ENCODE measurements at regions not wholly inside any gene's neighbourhood (a gene's known extent, or its start where the extent isn't known, plus 50 kb on each side); places are given as distances from the start of the nearest gene placed in this dataset.

GRCh38 chr4:19838858-19839257 is 412.8 kb upstream of the SLIT2 start:
- DNase-seq (ENCODE audit: low read depth, low spot score) (no peak), FAIRE-seq (no peak), ATAC-seq (no peak)
- in situ Hi-C loops (cut with MboI) (no loop called here), intact Hi-C loops (cut with micrococcal nuclease; ENCODE audit: unreplicated experiment) (no loop called here)
- TF ChIP-seq TCF7 (IDR thresholded peaks at IDR 0.05; ENCODE audit: borderline replicate concordance) (no peak), EGR1 (IDR thresholded peaks at IDR 0.05; ENCODE audit: borderline replicate concordance in 1 of 2, low read depth in 2 of 2, low read length in 2 of 2) (no peak), YY1 (IDR thresholded peaks at IDR 0.05; ENCODE audit: low read depth, low read length) (no peak), CHD2 (IDR thresholded peaks at IDR 0.05; ENCODE audit: borderline replicate concordance, low read depth, low read length) (no peak), ZNF207 (IDR thresholded peaks at IDR 0.05; ENCODE audit: borderline replicate concordance) (no peak)
- RAD21 ChIA-PET (ENCODE audit: unreplicated experiment) = no interaction called here
- BruUV-seq (replicated peaks) = no TSS peak
- POLR2A ChIA-PET = no interaction called here
- Histone ChIP-seq H3K27ac (ENCODE audit: control insufficient read depth, insufficient read depth) (no peak overlapping the region), H4K20me1 (ENCODE audit: control insufficient read depth, insufficient read depth) (no peaks in the 10 kb centered on the region), H3K4me2 (ENCODE audit: control insufficient read depth, insufficient read depth) (no peak overlapping the region), H3K9me3 (replicated peaks; ENCODE audit: control insufficient read depth, insufficient read depth, low read length) (no peaks in the 10 kb centered on the region), H3K27me3 (replicated peaks in 1 of 2; ENCODE audit: control insufficient read depth in 2 of 2, insufficient read depth in 2 of 2, low read length in 1 of 2) (no peaks in the 10 kb centered on the region), H3K4me3 (no peak overlapping the region), H3K79me2 (ENCODE audit: control insufficient read depth, insufficient read depth, low read length) (no peaks in the 10 kb centered on the region), H3K36me3 (ENCODE audit: control insufficient read depth in 2 of 2, insufficient read depth in 2 of 2, low read length in 1 of 2) (no peaks in the 10 kb centered on the region), H3K4me1 (ENCODE audit: control insufficient read depth, insufficient read depth, low read length) (no peaks in the 10 kb centered on the region), H2AFZ (ENCODE audit: control insufficient read depth, low read depth, low read length) (no peak overlapping the region), H3K9ac (ENCODE audit: control insufficient read depth, insufficient read depth, low read length) (no peak overlapping the region)
- SMC1A ChIA-PET (ENCODE audit: uncharacterized antibody, unreplicated experiment) = no interaction called here
- CTCF ChIA-PET = no interaction called here
- 81% methylated on average over 1 of the region's 1 CpG for WGBS (ENCODE audit: insufficient coverage, insufficient replicate concordance, low lambda C conversion rate, missing lambda C conversion rate)

DNA sequence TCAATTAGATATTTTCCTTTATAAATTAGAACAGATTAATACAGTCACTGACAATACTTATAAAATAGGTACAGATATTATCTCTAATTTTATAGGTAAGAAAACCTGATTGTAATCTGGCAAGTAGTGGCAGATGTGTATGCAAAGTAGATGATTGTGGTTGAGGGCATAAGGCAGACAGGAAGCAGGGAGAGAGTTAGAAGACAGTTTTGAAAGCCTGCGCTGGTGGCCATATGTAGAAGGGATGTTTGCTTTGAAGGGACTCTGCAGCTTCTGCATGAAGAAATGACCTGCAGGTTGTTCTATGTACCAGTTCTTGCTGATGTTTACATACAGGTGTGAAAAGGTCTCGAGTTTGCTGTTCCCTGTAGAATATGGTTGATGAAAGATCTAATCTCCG is 416.3 kb upstream of the SLIT2 start:
- no peak for DNase-seq (ENCODE audit: low read depth, low spot score)
- 32% methylated on average over 3 of the region's 3 CpGs for WGBS (ENCODE audit: insufficient coverage, insufficient replicate concordance, low lambda C conversion rate, missing lambda C conversion rate)
- CTCF ChIA-PET = no interaction called here
- POLR2A ChIA-PET = no interaction called here
- SMC1A ChIA-PET (ENCODE audit: uncharacterized antibody, unreplicated experiment) = no interaction called here
- H3K27ac ChIP-seq (ENCODE audit: control insufficient read depth, insufficient read depth) = no peak overlapping the region
- H3K4me1 ChIP-seq (ENCODE audit: control insufficient read depth, insufficient read depth, low read length) = no peaks in the 10 kb centered on the region
- FAIRE-seq = no peak
- no peak overlapping the region for H3K4me2 ChIP-seq (ENCODE audit: control insufficient read depth, insufficient read depth)
- no peaks in the 10 kb centered on the region for H3K79me2 ChIP-seq (ENCODE audit: control insufficient read depth, insufficient read depth, low read length)
- no peaks in the 10 kb centered on the region for H3K27me3 ChIP-seq (replicated peaks in 1 of 2; ENCODE audit: control insufficient read depth in 2 of 2, insufficient read depth in 2 of 2, low read length in 1 of 2)
- no peak overlapping the region for H3K4me3 ChIP-seq
- no peak overlapping the region for H3K9ac ChIP-seq (ENCODE audit: control insufficient read depth, insufficient read depth, low read length)
- ATAC-seq = no peak
- H3K36me3 ChIP-seq (ENCODE audit: control insufficient read depth in 2 of 2, insufficient read depth in 2 of 2, low read length in 1 of 2) = no peaks in the 10 kb centered on the region
- no peaks in the 10 kb centered on the region for H3K9me3 ChIP-seq (replicated peaks; ENCODE audit: control insufficient read depth, insufficient read depth, low read length)
- no peaks in the 10 kb centered on the region for H4K20me1 ChIP-seq (ENCODE audit: control insufficient read depth, insufficient read depth)
- RAD21 ChIA-PET (ENCODE audit: unreplicated experiment) = no interaction called here
- in situ Hi-C loops (cut with MboI) = no loop called here
- intact Hi-C loops (cut with micrococcal nuclease; ENCODE audit: unreplicated experiment) = no loop called here
- H2AFZ ChIP-seq (ENCODE audit: control insufficient read depth, low read depth, low read length) = no peak overlapping the region
- TF ChIP-seq PAX8 (IDR thresholded peaks at IDR 0.05) (no peak), NKRF (conservative IDR thresholded peaks at IDR 0.05) (no peak), BMI1 (IDR thresholded peaks at IDR 0.05; ENCODE audit: borderline replicate concordance) (no peak)
- BruUV-seq (replicated peaks) = no TSS peak

Data from GM12878 (cell line).